Aorta (tissue), 5 donors: ENCODE measurements at regions not wholly inside any gene's neighbourhood (a gene's known extent, or its start where the extent isn't known, plus 50 kb on each side); places are given as distances from the start of the nearest gene placed in this dataset.

Experiments used
- ATAC-seq: fragments of 200-7000 bp; cut with Tn5 transposase; one replicate; pipeline ENCODE4 v1.9.1; 2022; ENCODE audit warnings: moderate library complexity; ENCODE audit not compliant: low FRiP score
- DNase-seq, 2 donors: peaks; one replicate each; pipeline ENCODE4 v3.0.0-alpha.2; 2020
- H3K27ac ChIP-seq, 2 donors: one replicate each; pipeline ENCODE4 v1.5.1; 2013; ENCODE audit warnings: low read length in 2 of 2, mild to moderate bottlenecking in 2 of 2, moderate library complexity in 2 of 2, control low read depth in 1 of 2, inconsistent platforms in 1 of 2, low read depth in 1 of 2
- H3K27me3 ChIP-seq, 2 donors: one replicate each; pipeline ENCODE4 v1.6.1; 2013; ENCODE audit warnings: control low read depth in 1 of 2, low read length in 1 of 2, mild to moderate bottlenecking in 1 of 2, moderate library complexity in 1 of 2; ENCODE audit not compliant: insufficient read depth in 2 of 2, control insufficient read depth in 1 of 2
- H3K36me3 ChIP-seq, 2 donors: one replicate each; pipeline ENCODE4 v1.6.1; 2013; ENCODE audit warnings: control low read depth in 1 of 2, low read length in 1 of 2, mild to moderate bottlenecking in 1 of 2; ENCODE audit not compliant: insufficient read depth in 2 of 2, control insufficient read depth in 1 of 2
- H3K4me1 ChIP-seq, 2 donors: one replicate each; pipeline ENCODE4 v1.6.1; 2013; ENCODE audit warnings: low read length in 2 of 2, control low read depth in 1 of 2, mild to moderate bottlenecking in 1 of 2, moderate library complexity in 1 of 2; ENCODE audit not compliant: insufficient read depth in 2 of 2, control insufficient read depth in 1 of 2
- H3K4me3 ChIP-seq, 2 donors: one replicate each; pipeline ENCODE4 v1.5.1; 2013; ENCODE audit warnings: low read length in 2 of 2, control low read depth in 1 of 2, mild to moderate bottlenecking in 1 of 2
- H3K9me3 ChIP-seq: one replicate; pipeline ENCODE4 v1.6.1; 2013; ENCODE audit warnings: mild to moderate bottlenecking, low read length; ENCODE audit not compliant: control insufficient read depth
- WGBS, 2 donors: extraction: QIAGEN DNeasy Blood & Tissue Kit; methylation state at CpG; one replicate each; pipeline ENCODE4 v1.1.7; 2013; 5-methylcytosine and 5-hydroxymethylcytosine counted together
- intact Hi-C, 2 donors: fragments of 100-400 bp; cut with DNase I; formaldehyde crosslinking; loops; one replicate each; pipeline versions ENCODE4 v1.14.2 to v1.15.0; 2022
- donor health status: healthy with polysubstance abuse.
- donor health status: Bipolar disorder and iron deficiency.
- donor health status: DM: no; HTN: no; CAD: no.
- donor health status: DM: no; HTN: no; CAD: no.
- donor health status: DM: yes; HTN: yes; CAD: no.

GRCh38 chr5:23451156-23451555, 56.3 kb upstream of the PRDM9 start:
- Histone ChIP-seq H3K4me1 (no peaks in the 10 kb centered on the region), H3K36me3 (no peaks in the 10 kb centered on the region), H3K27ac (no peak overlapping the region), H3K4me3 (no peak overlapping the region), H3K27me3 (no peaks in the 10 kb centered on the region), H3K9me3 (no peaks in the 10 kb centered on the region)
- ATAC-seq = no peak
- WGBS, 2 donors = 44 to 48% methylated on average over 1 of the region's 1 CpG
- no peak for DNase-seq
- intact Hi-C loops = no loop called here

- WGBS, 2 donors = 26 to 31% methylated on average over 4 of the region's 4 CpGs
- ATAC-seq = no peak
- no peaks in the 10 kb centered on the region for H3K9me3 ChIP-seq
- H3K27me3 ChIP-seq = no peaks in the 10 kb centered on the region
- no peak overlapping the region for H3K4me3 ChIP-seq
- H3K27ac ChIP-seq = no peak overlapping the region
- no peaks in the 10 kb centered on the region for H3K4me1 ChIP-seq
- H3K36me3 ChIP-seq = no peaks in the 10 kb centered on the region
- no peak for DNase-seq
- intact Hi-C loops = no loop called here
Observed at GRCh38 chr5:23450187-23450586, 57.2 kb upstream of the PRDM9 start.

- no peaks in the 10 kb centered on the region for H3K9me3 ChIP-seq
- H3K4me3 ChIP-seq = no peak overlapping the region
- ATAC-seq (no peak), DNase-seq (no peak)
- intact Hi-C loops = no loop called here
- H3K27me3 ChIP-seq = no peaks in the 10 kb centered on the region
- no peaks in the 10 kb centered on the region for H3K4me1 ChIP-seq
- H3K27ac ChIP-seq = no peak overlapping the region
- H3K36me3 ChIP-seq = no peaks in the 10 kb centered on the region
Observed at GRCh38 chr5:23448627-23449026, 58.8 kb upstream of the PRDM9 start.

- Histone ChIP-seq H3K4me3 (no peak overlapping the region), H3K36me3 (no peaks in the 10 kb centered on the region), H3K4me1 (no peaks in the 10 kb centered on the region), H3K27ac (no peak overlapping the region), H3K9me3 (no peaks in the 10 kb centered on the region), H3K27me3 (no peaks in the 10 kb centered on the region)
- 5 to 12% methylated on average over 6 of the region's 6 CpGs for WGBS, 2 donors
- intact Hi-C loops = no loop called here
- ATAC-seq (no peak), DNase-seq (no peak)
Observed at GRCh38 chr5:23446424-23446823, 61.0 kb upstream of the PRDM9 start.

GRCh38 chr5:23445573-23445972, 61.8 kb upstream of the PRDM9 start:
- no peak for ATAC-seq
- DNase-seq = no peak
- Histone ChIP-seq H3K27me3 (no peaks in the 10 kb centered on the region), H3K9me3 (no peaks in the 10 kb centered on the region), H3K27ac (no peak overlapping the region), H3K4me3 (no peak overlapping the region), H3K4me1 (no peaks in the 10 kb centered on the region), H3K36me3 (no peaks in the 10 kb centered on the region)
- intact Hi-C loops = no loop called here
- 55 to 58% methylated on average over 1 of the region's 1 CpG for WGBS, 2 donors

GRCh38 chr5:23440703-23441102, 66.7 kb upstream of the PRDM9 start:
- no peaks in the 10 kb centered on the region for H3K4me1 ChIP-seq
- ATAC-seq (no peak), DNase-seq (no peak)
- no peak overlapping the region for H3K27ac ChIP-seq
- no peaks in the 10 kb centered on the region for H3K9me3 ChIP-seq
- H3K27me3 ChIP-seq = no peaks in the 10 kb centered on the region
- H3K4me3 ChIP-seq = no peak overlapping the region
- WGBS, 2 donors = 74 to 79% methylated on average over 1 of the region's 1 CpG
- no peaks in the 10 kb centered on the region for H3K36me3 ChIP-seq
- intact Hi-C loops = no loop called here

- no peaks in the 10 kb centered on the region for H3K4me1 ChIP-seq
- DNase-seq (no peak), ATAC-seq (no peak)
- no peaks in the 10 kb centered on the region for H3K27me3 ChIP-seq
- H3K9me3 ChIP-seq = no peaks in the 10 kb centered on the region
- no peak overlapping the region for H3K27ac ChIP-seq
- intact Hi-C loops = no loop called here
- H3K4me3 ChIP-seq = no peak overlapping the region
- H3K36me3 ChIP-seq = no peaks in the 10 kb centered on the region
Observed at GRCh38 chr5:23437011-23437410, 70.4 kb upstream of the PRDM9 start.

GRCh38 chr5:23433534-23434315, 73.7 kb upstream of the PRDM9 start:
- Histone ChIP-seq H3K27ac (no peak overlapping the region), H3K4me3 (no peak overlapping the region), H3K4me1 (no peaks in the 10 kb centered on the region), H3K36me3 (no peaks in the 10 kb centered on the region), H3K9me3 (no peaks in the 10 kb centered on the region), H3K27me3 (no peaks in the 10 kb centered on the region)
- DNase-seq (no peak), ATAC-seq (no peak)
- 94 to 95% methylated on average over 8 of the region's 8 CpGs for WGBS, 2 donors
- intact Hi-C loops = no loop called here

GRCh38 chr5:23428705-23429104, 78.7 kb upstream of the PRDM9 start:
- 91% methylated on average over 1 of the region's 1 CpG for WGBS, 2 donors
- intact Hi-C loops = no loop called here
- DNase-seq (no peak), ATAC-seq (no peak)
- H3K9me3 ChIP-seq = no peaks in the 10 kb centered on the region
- no peaks in the 10 kb centered on the region for H3K4me1 ChIP-seq
- no peak overlapping the region for H3K4me3 ChIP-seq
- no peak overlapping the region for H3K27ac ChIP-seq
- no peaks in the 10 kb centered on the region for H3K36me3 ChIP-seq
- H3K27me3 ChIP-seq = no peaks in the 10 kb centered on the region
